Tongue (tissue), 1 donor: ENCODE measurements at regions not wholly inside any gene's neighbourhood (a gene's known extent, or its start where the extent isn't known, plus 50 kb on each side); places are given as distances from the start of the nearest gene placed in this dataset.

Source experiments
- DNase-seq: peaks from one replicate; pipeline ENCODE4 v3.0.0-alpha.2; 2015

GRCh38 chr2:19748073-19748375 is 153.8 kb downstream of the TTC32 start:
- no peak for DNase-seq

DNA sequence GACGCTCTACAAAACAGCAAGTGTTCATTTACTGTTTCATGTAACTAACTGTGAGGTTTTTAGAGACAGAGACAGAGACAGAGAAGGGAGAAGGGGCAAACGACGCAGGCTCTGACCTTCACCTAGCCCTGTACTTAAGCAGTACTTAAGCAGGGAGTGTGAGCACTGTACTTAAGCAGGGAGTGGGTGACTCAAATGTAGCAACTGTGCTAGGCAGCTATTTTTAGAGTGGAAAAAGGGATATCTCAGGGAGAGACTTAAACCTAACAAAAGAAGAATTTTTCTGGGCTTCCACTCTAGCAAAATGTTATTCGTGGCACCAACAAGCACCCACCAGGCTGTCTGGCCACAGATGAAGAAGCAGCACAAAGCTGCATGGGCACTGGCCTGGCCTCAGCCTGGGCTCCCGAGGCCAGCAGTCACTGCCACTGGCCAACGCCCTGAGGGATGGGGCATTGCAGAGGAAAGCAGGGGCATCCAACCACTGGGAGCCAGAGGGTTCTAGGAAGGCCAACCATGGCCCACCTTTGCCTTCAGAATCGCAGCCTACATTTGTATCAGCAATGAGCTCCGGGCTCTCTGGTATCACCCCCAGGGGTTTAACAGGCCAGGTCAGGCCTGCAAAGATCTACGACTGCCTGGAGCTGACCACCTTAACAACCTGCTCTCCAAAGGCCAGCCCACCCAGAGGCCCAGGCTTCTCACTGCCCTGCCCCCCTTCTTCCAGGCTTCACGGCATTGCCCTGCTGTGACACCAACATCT is 154.3 kb downstream of the TTC32 start:
- no peak for DNase-seq

DNA sequence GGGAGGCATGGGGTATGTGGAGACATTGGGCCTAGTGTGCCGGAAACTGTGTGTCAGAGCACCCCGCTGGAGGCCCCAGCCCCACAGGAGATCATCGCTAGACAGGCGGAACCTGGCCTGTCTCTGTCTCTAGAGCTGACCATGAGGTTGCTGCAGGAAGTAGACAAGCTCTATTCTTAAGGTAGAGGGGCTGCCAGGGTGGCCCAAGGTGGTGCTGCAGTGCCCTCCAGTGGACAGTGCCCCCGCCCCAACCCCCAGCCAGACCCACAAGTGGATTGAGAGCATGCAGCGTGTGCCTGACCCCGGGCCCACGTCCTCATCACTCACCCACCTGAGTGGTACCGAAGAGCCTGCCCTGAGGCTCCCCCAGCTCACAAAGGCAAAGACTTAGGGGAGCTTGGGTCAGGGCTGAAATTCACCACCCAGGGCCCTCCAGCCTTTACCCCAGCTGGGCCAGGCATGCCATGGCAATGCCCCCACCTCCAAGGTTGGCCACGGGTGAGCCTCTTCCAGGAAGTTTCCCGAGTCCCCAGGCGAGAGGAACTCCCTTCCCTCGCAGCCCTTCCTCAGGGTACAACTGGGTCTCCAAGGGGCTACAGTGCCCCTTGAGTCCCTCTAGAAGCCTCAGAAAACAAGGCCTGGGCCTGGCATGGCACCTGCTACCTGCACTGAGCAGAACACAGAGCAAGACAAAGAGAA is 155.0 kb downstream of the TTC32 start:
- peak; percentile 50 for DNase-seq

DNA sequence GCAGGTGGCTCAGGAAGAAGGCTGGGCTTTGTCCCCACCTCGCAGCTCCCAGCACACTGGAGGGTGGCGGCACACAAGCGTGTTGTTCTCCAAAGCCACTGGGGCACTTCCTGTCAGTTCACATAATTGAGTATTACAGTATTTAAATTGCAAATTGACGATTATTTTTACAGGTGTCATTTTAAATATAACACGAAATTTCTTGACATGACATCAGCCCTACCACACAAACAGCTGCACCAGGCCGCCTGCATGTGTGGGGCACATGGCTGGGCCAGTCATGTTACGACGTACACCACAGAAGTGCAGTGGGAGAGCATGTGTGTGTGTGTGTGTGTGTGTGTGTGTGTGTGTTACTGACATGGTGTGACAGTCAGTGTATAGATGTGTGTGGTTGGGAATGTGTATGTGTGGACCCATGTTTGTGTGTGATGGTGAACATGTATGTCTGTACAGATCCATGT is 155.6 kb downstream of the TTC32 start:
- DNase-seq = no peak

DNA sequence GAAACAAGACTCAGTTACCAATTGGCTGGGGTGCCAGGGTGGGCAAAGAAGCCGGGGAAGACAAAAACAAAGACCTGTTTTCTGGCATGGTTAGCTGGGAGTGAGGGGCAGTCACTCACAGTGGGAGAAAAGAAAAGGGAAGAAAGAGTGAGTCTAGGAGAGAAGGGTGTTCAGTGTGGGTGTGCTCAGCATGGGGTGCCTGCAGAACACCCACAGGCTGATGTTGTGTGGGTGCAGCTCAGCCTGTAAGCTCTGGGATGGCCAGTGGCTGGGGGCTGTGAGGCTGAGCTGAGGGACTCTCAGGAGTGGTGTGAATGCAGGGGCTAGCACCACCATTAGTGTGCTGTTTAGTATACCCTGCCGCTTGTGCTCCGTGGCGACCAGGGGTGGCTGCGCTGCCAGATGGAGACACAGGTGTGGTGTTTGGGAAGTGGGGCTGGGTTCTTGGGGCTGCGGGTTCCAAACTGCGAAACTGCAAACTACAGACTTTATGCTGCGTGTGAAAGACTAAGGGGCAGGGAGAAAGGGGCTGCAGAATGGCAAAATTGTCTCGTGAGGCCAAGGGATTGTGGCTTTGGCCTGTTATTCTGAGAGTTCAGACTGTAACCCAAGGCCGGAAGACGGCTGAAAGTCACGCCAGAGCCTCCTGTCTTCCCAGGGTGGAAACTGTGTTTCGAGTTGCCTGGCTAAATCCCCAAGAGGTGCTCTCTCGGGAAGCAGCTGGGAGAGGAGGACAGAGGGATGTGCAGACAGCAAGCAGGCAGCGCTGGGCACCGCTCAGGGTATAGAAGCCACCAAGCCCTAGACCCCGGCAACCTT is 156.3 kb downstream of the TTC32 start:
- no peak for DNase-seq

- DNase-seq = no peak
Observed at GRCh38 chr2:19744456-19745199, 157.2 kb downstream of the TTC32 start.

DNA sequence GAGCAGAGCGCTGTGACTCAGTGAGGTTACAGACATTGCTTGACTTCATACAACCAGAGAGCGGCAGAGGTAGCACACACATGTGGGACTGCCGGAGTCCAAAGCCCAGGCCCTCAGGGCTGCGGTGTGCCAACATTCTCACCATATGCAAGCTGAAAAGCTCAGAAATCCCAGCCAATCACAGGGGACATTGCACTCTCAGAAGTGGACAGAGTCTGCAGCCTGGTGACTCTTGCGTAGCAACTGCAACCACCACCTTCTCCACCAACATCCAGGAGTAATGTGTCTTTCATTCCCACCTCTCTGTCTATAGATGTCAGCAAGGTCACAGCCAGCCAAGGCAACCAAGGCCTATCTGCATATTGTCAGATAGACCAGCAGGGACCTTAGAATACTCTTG is 158.1 kb downstream of the TTC32 start:
- no peak for DNase-seq

GRCh38 chr2:19742872-19743271 is 158.9 kb downstream of the TTC32 start:
- DNase-seq = no peak

DNA sequence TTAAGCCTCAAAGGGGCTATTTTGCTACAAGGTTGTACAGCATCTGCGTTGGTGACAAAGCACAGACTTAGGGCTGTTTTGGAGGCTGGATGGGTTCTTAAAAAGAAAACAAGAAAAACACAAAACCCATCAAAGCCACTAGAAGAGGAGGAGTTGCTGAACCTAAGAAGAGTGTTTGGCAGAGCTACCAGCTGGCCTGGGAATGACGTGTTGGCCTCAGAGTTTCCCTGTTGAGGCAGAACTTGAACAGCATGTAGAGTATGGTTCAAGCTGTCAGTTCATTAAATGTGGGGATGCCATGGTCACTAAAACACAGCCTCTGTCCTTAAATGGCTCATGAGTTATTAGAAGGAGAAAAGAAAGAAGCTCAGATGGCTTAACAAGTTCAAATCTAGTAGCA is 162.5 kb downstream of the TTC32 start:
- DNase-seq = no peak

- DNase-seq = peak; percentile 43
Observed at GRCh38 chr2:19738707-19739106, 163.1 kb downstream of the TTC32 start.

DNA sequence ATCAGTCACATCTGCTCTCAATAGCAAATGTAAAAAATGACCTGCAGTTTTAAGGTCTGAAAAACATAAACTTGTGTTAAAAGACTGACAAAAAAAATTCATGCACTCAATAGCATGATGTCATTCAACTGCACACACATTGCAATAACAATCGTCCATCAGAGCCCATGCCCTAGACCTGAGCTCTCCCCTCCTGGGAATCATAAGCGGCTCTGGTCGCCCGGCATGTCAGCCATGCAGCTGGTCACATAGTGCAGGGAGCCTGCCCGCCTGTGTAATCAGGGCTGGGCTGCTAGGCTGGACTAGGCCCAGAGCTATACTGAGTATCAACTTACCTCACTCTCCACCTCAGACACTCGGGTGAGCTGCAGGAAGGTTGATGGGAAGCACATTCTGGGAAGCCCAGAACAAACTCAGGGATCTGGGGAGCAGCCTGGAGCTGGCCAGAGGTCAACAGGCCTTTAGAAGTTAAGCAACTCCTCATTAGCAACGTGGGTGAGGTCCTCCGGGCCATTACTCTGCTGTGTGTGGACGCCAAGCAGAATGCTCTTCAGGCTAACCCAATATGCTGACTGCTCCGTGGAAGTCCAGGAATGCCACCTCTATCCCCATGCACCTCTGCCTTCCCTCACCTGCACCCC is 165.5 kb downstream of the TTC32 start:
- DNase-seq = peak; percentile 47

- no peak for DNase-seq
Observed at GRCh38 chr2:19733951-19734425, 167.8 kb downstream of the TTC32 start.

- no peak for DNase-seq
Observed at GRCh38 chr2:19733390-19733789, 168.4 kb downstream of the TTC32 start.

- DNase-seq = no peak
Observed at GRCh38 chr2:19732255-19732654, 169.5 kb downstream of the TTC32 start.

- no peak for DNase-seq
Observed at GRCh38 chr2:19731515-19731914, 170.3 kb downstream of the TTC32 start.

DNA sequence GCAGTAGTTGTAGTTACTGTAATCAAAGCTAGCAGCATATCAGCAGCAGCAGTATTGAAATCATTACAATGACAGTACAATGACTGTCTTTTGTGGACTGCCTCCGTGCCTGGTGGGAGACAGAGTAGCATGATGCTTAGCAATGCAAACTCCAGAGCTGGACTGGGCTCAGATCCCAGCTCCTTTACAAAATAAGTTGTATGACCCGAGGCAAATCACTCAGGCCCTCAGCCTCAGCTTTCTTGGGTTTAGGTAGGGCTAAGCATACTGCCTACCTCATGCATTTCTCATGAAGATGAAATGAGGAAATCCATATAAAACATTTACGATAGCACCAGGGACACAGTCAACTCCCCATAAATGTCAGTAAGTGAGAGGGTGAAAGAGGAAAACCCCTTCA is 170.7 kb downstream of the TTC32 start:
- DNase-seq = no peak

DNA sequence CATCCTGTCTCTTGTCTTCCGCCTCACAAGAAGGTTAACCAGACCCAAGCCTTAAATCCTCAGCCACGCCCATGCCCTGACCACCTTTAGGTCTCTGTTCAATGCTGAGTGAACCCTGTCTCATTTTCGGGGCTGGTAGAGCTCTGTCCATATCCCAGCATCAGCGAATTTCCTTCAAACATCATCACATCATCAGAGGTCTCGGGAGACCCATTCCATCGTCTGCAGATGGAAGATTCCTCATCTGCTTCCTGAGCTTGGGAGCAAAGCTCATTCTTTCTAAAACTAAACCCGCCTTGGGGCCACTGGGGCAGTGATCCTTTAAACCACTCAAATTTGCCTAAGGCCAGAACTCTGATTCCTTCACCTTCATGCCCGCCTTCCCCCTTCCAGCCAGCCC is 173.7 kb downstream of the TTC32 start:
- DNase-seq = peak; percentile 22

GRCh38 chr2:19725392-19725791 is 176.4 kb downstream of the TTC32 start:
- no peak for DNase-seq

- no peak for DNase-seq
Observed at GRCh38 chr2:19723021-19723420, 178.8 kb downstream of the TTC32 start.

- peak; percentile 66 for DNase-seq
Observed at GRCh38 chr2:19722531-19722971, 179.2 kb downstream of the TTC32 start.

DNA sequence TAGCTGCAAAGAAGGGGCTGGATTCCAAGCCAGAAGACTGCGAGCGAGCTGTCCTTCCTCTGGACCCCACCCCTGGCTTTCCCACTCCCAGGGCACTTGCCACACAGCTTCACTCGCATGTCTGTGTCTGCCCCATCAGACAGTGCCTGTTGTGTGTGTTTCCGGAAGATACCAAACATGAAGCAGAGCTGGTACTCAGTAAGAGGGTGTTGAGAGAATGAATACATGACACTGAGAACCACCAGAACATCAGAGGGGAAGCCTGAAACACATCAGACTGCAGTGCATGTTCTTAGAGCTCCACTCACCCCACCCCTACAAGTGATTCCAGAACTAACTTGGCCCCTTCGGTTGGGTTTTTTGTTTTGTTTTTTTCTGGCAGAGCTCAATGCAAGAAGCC is 181.5 kb downstream of the TTC32 start:
- no peak for DNase-seq

DNA sequence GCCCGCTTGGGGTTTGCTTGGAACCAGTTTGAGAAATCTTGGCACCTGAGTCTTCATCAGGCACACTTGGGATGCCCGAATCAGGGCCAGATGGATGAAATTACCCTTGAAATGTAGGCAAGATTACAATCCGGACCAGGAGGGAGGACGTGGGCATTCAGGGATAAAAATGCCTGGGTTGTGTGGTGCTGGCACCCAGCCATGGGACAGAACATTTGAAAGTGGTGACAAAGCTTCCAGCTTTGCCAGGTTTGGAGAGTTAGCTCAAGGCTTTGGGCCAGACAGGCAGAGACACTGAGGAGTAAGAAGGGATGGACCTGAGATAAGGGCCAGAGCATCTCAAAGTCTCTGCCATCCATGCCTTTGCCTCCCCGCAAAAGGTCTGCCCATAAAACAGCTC is 182.2 kb downstream of the TTC32 start:
- DNase-seq = no peak
